Breast epithelium (tissue), 3 donors: ENCODE measurements at regions not wholly inside any gene's neighbourhood (a gene's known extent, or its start where the extent isn't known, plus 50 kb on each side); places are given as distances from the start of the nearest gene placed in this dataset.

Experiments used
- POLR2A ChIP-seq: fragments of 450-650 bp; IDR thresholded peaks from one replicate; pipeline ENCODE4 v1.6.1; 2016; ENCODE audit warnings: antibody characterized with exemption, mild to moderate bottlenecking, moderate library complexity
- POLR2AphosphoS5 ChIP-seq, 3 donors: sonication (generic); formaldehyde crosslinking; IDR thresholded peaks; one replicate each; pipeline ENCODE4 v1.6.1; 2017; ENCODE audit warnings: antibody characterized with exemption in 3 of 3
- TF ChIP-seq, protein P1 (sequence below), 3 donors: fragments of 450-650 bp; IDR thresholded peaks; one replicate each; pipeline ENCODE4 v1.5.1; 2016 to 2017; ENCODE audit warnings: antibody characterized with exemption in 3 of 3, mild to moderate bottlenecking in 3 of 3, moderate library complexity in 3 of 3

DNA sequence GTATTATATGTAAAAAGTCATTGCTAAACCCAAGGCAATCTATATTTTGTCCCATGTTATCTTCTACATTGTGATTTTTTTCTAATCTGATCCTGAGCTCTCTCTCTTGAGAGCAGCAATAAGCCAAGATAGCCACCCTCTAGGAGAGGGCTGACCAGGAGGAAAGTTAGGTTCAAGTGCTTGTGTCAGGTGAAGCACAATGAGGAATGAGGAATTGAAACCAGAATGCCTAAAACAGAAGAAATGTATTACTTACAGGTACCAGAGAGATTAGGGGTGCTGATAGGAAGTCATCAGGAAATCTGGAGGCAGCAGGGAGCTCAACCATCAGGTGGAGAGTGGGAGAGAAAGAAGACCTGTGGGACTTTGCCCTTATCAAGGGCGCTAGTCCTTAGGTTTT, 85.5 kb upstream of the BARHL2 start:
- TF ChIP-seq, protein P1, sequence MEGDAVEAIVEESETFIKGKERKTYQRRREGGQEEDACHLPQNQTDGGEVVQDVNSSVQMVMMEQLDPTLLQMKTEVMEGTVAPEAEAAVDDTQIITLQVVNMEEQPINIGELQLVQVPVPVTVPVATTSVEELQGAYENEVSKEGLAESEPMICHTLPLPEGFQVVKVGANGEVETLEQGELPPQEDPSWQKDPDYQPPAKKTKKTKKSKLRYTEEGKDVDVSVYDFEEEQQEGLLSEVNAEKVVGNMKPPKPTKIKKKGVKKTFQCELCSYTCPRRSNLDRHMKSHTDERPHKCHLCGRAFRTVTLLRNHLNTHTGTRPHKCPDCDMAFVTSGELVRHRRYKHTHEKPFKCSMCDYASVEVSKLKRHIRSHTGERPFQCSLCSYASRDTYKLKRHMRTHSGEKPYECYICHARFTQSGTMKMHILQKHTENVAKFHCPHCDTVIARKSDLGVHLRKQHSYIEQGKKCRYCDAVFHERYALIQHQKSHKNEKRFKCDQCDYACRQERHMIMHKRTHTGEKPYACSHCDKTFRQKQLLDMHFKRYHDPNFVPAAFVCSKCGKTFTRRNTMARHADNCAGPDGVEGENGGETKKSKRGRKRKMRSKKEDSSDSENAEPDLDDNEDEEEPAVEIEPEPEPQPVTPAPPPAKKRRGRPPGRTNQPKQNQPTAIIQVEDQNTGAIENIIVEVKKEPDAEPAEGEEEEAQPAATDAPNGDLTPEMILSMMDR (IDR thresholded peaks at IDR 0.05): no peak
- no peak for TF ChIP-seq POLR2AphosphoS5 (IDR thresholded peaks at IDR 0.05)
- TF ChIP-seq POLR2A: no peak
